ENCODE measurements at regions not wholly inside any gene's neighbourhood (a gene's known extent, or its start where the extent isn't known, plus 50 kb on each side); places are given as distances from the start of the nearest gene placed in this dataset.
"Not testable (repeated sequence)": the region's sequence is repeated elsewhere in the genome, so short reads cannot be mapped to it uniquely, and the experiment has no call there.

GRCh38 chr1:144077167-144077841 is 105.5 kb upstream of the FAM72C start:
- TF ChIP-seq TAF1 (IDR thresholded peaks at IDR 0.05; ENCODE audit: low read depth, low read length); USF2 (IDR thresholded peaks at IDR 0.05; ENCODE audit: low read length): not testable (repeated sequence)
